ENCODE measurements at regions not wholly inside any gene's neighbourhood (a gene's known extent, or its start where the extent isn't known, plus 50 kb on each side); places are given as distances from the start of the nearest gene placed in this dataset.
"Not testable (repeated sequence)": the region's sequence is repeated elsewhere in the genome, so short reads cannot be mapped to it uniquely, and the experiment has no call there.

- DNase-seq (ENCODE audit: low read depth in 6 of 9, low spot score in 9 of 9): no peak
- Histone ChIP-seq H3K4me3 (ENCODE audit: low read length in 2 of 2) (no peak overlapping the region), H3K36me3 (ENCODE audit: control insufficient read depth in 2 of 2, insufficient read depth in 2 of 2, low read length in 1 of 2) (no peaks in the 10 kb centered on the region), H3K27me3 (ENCODE audit: control insufficient read depth in 2 of 2, insufficient read depth in 1 of 2, low read length in 1 of 2) (no peaks in the 10 kb centered on the region), H3K27ac (ENCODE audit: low read depth in 1 of 2, low read length in 1 of 2) (no peak overlapping the region), H3K9me3 (ENCODE audit: control insufficient read depth in 2 of 2, insufficient read depth in 1 of 2, low read length in 1 of 2) (no peaks in the 10 kb centered on the region), H3K4me1 (ENCODE audit: control insufficient read depth in 2 of 2, insufficient read depth in 2 of 2, low read length in 2 of 2) (no peaks in the 10 kb centered on the region)
- WGBS: 91% methylated on average over 2 of the region's 2 CpGs
Observed at GRCh38 chr14:29388571-29388970, 539.1 kb downstream of the PRKD1 start.

- WGBS: 49% methylated on average over 16 of the region's 16 CpGs
- H3K36me3 ChIP-seq (ENCODE audit: control insufficient read depth in 2 of 2, insufficient read depth in 2 of 2, low read length in 1 of 2): no peaks in the 10 kb centered on the region
- no peaks in the 10 kb centered on the region for H3K4me1 ChIP-seq (ENCODE audit: control insufficient read depth in 2 of 2, insufficient read depth in 2 of 2, low read length in 2 of 2)
- DNase-seq (ENCODE audit: low read depth in 6 of 9, low spot score in 9 of 9): no peak
- H3K4me3 ChIP-seq (ENCODE audit: low read length in 2 of 2): no peak overlapping the region
- no peaks in the 10 kb centered on the region for H3K27me3 ChIP-seq (ENCODE audit: control insufficient read depth in 2 of 2, insufficient read depth in 1 of 2, low read length in 1 of 2)
- H3K9me3 ChIP-seq (ENCODE audit: control insufficient read depth in 2 of 2, insufficient read depth in 1 of 2, low read length in 1 of 2): no peaks in the 10 kb centered on the region
- H3K27ac ChIP-seq (ENCODE audit: low read depth in 1 of 2, low read length in 1 of 2): no peak overlapping the region
Observed at GRCh38 chr14:29390081-29390832, 537.4 kb downstream of the PRKD1 start.

DNA sequence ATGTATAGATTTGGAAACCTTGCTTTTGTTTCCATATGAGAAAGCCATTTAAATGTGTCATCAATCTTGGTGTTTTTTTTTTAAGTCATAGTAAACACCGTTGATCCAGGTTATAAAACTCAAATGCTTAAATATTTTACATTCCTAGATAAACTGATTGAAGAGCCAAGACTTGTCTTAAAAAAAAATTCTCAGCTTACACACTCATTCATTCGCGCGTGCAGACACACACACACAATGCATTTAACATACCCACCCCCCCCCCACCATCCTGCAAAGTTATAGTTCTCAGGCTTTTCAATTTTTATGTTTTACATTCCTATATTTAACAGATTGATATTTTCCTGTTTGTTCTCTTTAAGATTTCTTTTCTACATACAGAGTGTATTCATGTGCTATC, 536.4 kb downstream of the PRKD1 start:
- no peak overlapping the region for H3K4me3 ChIP-seq (ENCODE audit: low read length in 2 of 2)
- no peaks in the 10 kb centered on the region for H3K36me3 ChIP-seq (ENCODE audit: control insufficient read depth in 2 of 2, insufficient read depth in 2 of 2, low read length in 1 of 2)
- WGBS: 91% methylated on average over 4 of the region's 4 CpGs
- no peaks in the 10 kb centered on the region for H3K27me3 ChIP-seq (ENCODE audit: control insufficient read depth in 2 of 2, insufficient read depth in 1 of 2, low read length in 1 of 2)
- no peak overlapping the region for H3K27ac ChIP-seq (ENCODE audit: low read depth in 1 of 2, low read length in 1 of 2)
- H3K4me1 ChIP-seq (ENCODE audit: control insufficient read depth in 2 of 2, insufficient read depth in 2 of 2, low read length in 2 of 2): no peaks in the 10 kb centered on the region
- no peak for DNase-seq (ENCODE audit: low read depth in 6 of 9, low spot score in 9 of 9)
- no peaks in the 10 kb centered on the region for H3K9me3 ChIP-seq (ENCODE audit: control insufficient read depth in 2 of 2, insufficient read depth in 1 of 2, low read length in 1 of 2)

DNA sequence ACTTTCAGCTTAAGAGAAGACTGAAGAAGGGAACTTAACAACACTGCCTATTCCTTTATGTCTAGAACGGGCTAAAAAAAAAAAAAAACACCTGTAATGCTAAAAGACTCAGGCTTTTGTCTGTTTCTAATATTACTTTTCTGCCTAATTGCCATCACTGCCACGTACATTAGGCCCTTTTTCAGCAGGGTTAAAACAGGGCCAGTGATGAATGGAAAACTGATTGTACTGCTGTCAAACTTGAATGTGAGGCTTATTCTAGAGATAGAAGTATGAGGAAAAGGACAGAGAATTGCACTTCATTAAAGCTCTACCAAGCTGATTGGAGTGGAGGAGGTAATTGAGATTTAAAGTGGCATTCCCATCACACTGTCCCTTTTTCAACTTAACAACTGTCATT, 535.8 kb downstream of the PRKD1 start:
- Histone ChIP-seq H3K27ac (ENCODE audit: low read depth in 1 of 2, low read length in 1 of 2) (no peak overlapping the region), H3K9me3 (ENCODE audit: control insufficient read depth in 2 of 2, insufficient read depth in 1 of 2, low read length in 1 of 2) (no peaks in the 10 kb centered on the region), H3K36me3 (ENCODE audit: control insufficient read depth in 2 of 2, insufficient read depth in 2 of 2, low read length in 1 of 2) (no peaks in the 10 kb centered on the region), H3K4me1 (ENCODE audit: control insufficient read depth in 2 of 2, insufficient read depth in 2 of 2, low read length in 2 of 2) (no peaks in the 10 kb centered on the region), H3K27me3 (ENCODE audit: control insufficient read depth in 2 of 2, insufficient read depth in 1 of 2, low read length in 1 of 2) (no peaks in the 10 kb centered on the region), H3K4me3 (ENCODE audit: low read length in 2 of 2) (no peak overlapping the region)
- DNase-seq (ENCODE audit: low read depth in 6 of 9, low spot score in 9 of 9): no peak
- WGBS: 74% methylated on average over 2 of the region's 2 CpGs

DNA sequence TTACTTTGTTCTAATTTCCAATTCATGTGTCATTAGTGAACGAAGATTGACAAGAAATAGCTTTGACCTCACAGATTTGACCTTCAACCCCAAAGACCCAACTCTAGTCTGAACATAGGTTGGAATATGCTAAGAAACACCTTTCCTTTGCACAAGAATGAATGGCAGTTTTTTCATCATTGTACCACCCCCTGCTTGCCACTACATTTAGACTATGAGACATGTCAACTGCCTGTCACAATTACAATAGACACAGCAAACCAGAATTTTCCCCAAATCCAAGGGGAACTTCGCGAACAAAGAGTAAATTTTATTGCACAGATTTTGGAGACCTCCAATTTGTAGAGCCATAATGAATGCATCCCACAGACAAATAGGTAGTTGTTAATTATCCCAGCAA, 535.4 kb downstream of the PRKD1 start:
- Histone ChIP-seq H3K4me3 (ENCODE audit: low read length in 2 of 2) (no peak overlapping the region), H3K27ac (ENCODE audit: low read depth in 1 of 2, low read length in 1 of 2) (no peak overlapping the region), H3K36me3 (ENCODE audit: control insufficient read depth in 2 of 2, insufficient read depth in 2 of 2, low read length in 1 of 2) (no peaks in the 10 kb centered on the region), H3K27me3 (ENCODE audit: control insufficient read depth in 2 of 2, insufficient read depth in 1 of 2, low read length in 1 of 2) (no peaks in the 10 kb centered on the region), H3K4me1 (ENCODE audit: control insufficient read depth in 2 of 2, insufficient read depth in 2 of 2, low read length in 2 of 2) (no peaks in the 10 kb centered on the region), H3K9me3 (ENCODE audit: control insufficient read depth in 2 of 2, insufficient read depth in 1 of 2, low read length in 1 of 2) (no peaks in the 10 kb centered on the region)
- DNase-seq (ENCODE audit: low read depth in 6 of 9, low spot score in 9 of 9): no peak
- 92% methylated on average over 3 of the region's 3 CpGs for WGBS

DNA sequence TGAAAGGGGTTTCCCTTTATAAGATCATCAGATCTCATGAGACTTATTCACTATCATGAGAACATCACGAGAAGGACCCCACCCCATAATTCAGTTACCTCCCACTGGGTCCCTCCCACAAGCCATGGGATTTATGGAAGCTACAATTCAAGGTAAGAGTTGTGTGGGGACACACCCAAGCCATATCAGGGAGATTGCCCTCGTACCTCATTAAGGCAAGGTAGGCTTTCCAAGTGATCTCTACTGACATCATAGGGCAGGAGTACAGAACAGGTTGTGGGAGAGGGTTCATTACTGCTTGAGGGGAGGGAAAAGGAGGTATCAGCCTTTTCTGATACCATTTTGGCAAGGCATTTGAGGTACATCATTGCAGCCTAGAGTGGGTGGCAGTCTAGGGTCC, 524.6 kb downstream of the PRKD1 start:
- Histone ChIP-seq H3K4me3 (ENCODE audit: low read length in 2 of 2) (no peak overlapping the region), H3K9me3 (ENCODE audit: control insufficient read depth in 2 of 2, insufficient read depth in 1 of 2, low read length in 1 of 2) (no peaks in the 10 kb centered on the region), H3K27ac (ENCODE audit: low read depth in 1 of 2, low read length in 1 of 2) (no peak overlapping the region), H3K4me1 (ENCODE audit: control insufficient read depth in 2 of 2, insufficient read depth in 2 of 2, low read length in 2 of 2) (no peaks in the 10 kb centered on the region), H3K36me3 (ENCODE audit: control insufficient read depth in 2 of 2, insufficient read depth in 2 of 2, low read length in 1 of 2) (no peaks in the 10 kb centered on the region), H3K27me3 (ENCODE audit: control insufficient read depth in 2 of 2, insufficient read depth in 1 of 2, low read length in 1 of 2) (no peaks in the 10 kb centered on the region)
- no peak for DNase-seq (ENCODE audit: low read depth in 6 of 9, low spot score in 9 of 9)
- WGBS: 74% methylated on average over 2 of the region's 2 CpGs

GRCh38 chr14:29410581-29410980, 517.1 kb downstream of the PRKD1 start:
- Histone ChIP-seq H3K36me3 (ENCODE audit: control insufficient read depth in 2 of 2, insufficient read depth in 2 of 2, low read length in 1 of 2) (no peaks in the 10 kb centered on the region), H3K4me1 (ENCODE audit: control insufficient read depth in 2 of 2, insufficient read depth in 2 of 2, low read length in 2 of 2) (no peaks in the 10 kb centered on the region), H3K9me3 (ENCODE audit: control insufficient read depth in 2 of 2, insufficient read depth in 1 of 2, low read length in 1 of 2) (peaks cover 0 to 5% of the 10 kb centered on the region in 2 donors), H3K4me3 (ENCODE audit: low read length in 2 of 2) (no peak overlapping the region), H3K27ac (ENCODE audit: low read depth in 1 of 2, low read length in 1 of 2) (no peak overlapping the region), H3K27me3 (ENCODE audit: control insufficient read depth in 2 of 2, insufficient read depth in 1 of 2, low read length in 1 of 2) (no peaks in the 10 kb centered on the region)
- WGBS: 93% methylated on average over 2 of the region's 2 CpGs
- no peak for DNase-seq (ENCODE audit: low read depth in 6 of 9, low spot score in 9 of 9)

GRCh38 chr14:29414931-29415330, 512.7 kb downstream of the PRKD1 start:
- not testable (repeated sequence) for H3K4me3 ChIP-seq (ENCODE audit: low read length in 2 of 2); H3K9me3 ChIP-seq (ENCODE audit: control insufficient read depth in 2 of 2, insufficient read depth in 1 of 2, low read length in 1 of 2); H3K36me3 ChIP-seq (ENCODE audit: control insufficient read depth in 2 of 2, insufficient read depth in 2 of 2, low read length in 1 of 2); H3K27ac ChIP-seq (ENCODE audit: low read depth in 1 of 2, low read length in 1 of 2); H3K4me1 ChIP-seq (ENCODE audit: control insufficient read depth in 2 of 2, insufficient read depth in 2 of 2, low read length in 2 of 2); H3K27me3 ChIP-seq (ENCODE audit: control insufficient read depth in 2 of 2, insufficient read depth in 1 of 2, low read length in 1 of 2); DNase-seq (ENCODE audit: low read depth in 6 of 9, low spot score in 9 of 9)
- 80% methylated on average over 5 of the region's 5 CpGs for WGBS

GRCh38 chr14:29419736-29420135, 507.9 kb downstream of the PRKD1 start:
- DNase-seq (ENCODE audit: low read depth in 6 of 9, low spot score in 9 of 9): no peak
- H3K4me3 ChIP-seq (ENCODE audit: low read length in 2 of 2): no peak overlapping the region
- no peaks in the 10 kb centered on the region for H3K9me3 ChIP-seq (ENCODE audit: control insufficient read depth in 2 of 2, insufficient read depth in 1 of 2, low read length in 1 of 2)
- no peaks in the 10 kb centered on the region for H3K4me1 ChIP-seq (ENCODE audit: control insufficient read depth in 2 of 2, insufficient read depth in 2 of 2, low read length in 2 of 2)
- no peak overlapping the region for H3K27ac ChIP-seq (ENCODE audit: low read depth in 1 of 2, low read length in 1 of 2)
- H3K36me3 ChIP-seq (ENCODE audit: control insufficient read depth in 2 of 2, insufficient read depth in 2 of 2, low read length in 1 of 2): no peaks in the 10 kb centered on the region
- 86% methylated on average over 1 of the region's 1 CpG for WGBS
- no peaks in the 10 kb centered on the region for H3K27me3 ChIP-seq (ENCODE audit: control insufficient read depth in 2 of 2, insufficient read depth in 1 of 2, low read length in 1 of 2)

All from thymus (tissue), 11 donors.